GM19023 (cell line): ENCODE measurements at regions not wholly inside any gene's neighbourhood (a gene's known extent, or its start where the extent isn't known, plus 50 kb on each side); places are given as distances from the start of the nearest gene placed in this dataset.

ENCODE experiments used
- ATAC-seq: cut with Tn5 transposase; IDR thresholded peaks from one replicate; pipeline ENCODE4 v1.9.1; 2021; ENCODE audit warnings: mild to moderate bottlenecking, moderate library complexity; ENCODE audit not compliant: unreplicated experiment

DNA sequence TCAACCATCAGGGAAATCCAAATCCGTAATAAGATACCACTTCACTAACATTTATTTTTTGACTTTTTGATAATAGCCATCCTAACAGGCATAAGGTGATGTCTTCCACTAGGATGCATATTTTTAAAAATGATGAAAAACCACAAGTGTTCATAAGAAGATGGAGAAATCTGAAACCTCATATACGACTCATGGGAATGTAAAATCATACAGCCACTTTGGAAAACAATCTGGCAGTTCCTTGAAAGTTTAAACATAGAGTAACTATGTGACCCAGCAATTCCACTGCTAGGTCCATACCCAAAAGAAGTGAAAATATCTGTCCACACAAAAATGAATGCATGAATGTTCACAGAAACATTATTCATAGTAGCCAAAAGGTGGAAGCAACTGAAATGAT lies 431.0 kb downstream of the ENC1 start:
- no peak for ATAC-seq

DNA sequence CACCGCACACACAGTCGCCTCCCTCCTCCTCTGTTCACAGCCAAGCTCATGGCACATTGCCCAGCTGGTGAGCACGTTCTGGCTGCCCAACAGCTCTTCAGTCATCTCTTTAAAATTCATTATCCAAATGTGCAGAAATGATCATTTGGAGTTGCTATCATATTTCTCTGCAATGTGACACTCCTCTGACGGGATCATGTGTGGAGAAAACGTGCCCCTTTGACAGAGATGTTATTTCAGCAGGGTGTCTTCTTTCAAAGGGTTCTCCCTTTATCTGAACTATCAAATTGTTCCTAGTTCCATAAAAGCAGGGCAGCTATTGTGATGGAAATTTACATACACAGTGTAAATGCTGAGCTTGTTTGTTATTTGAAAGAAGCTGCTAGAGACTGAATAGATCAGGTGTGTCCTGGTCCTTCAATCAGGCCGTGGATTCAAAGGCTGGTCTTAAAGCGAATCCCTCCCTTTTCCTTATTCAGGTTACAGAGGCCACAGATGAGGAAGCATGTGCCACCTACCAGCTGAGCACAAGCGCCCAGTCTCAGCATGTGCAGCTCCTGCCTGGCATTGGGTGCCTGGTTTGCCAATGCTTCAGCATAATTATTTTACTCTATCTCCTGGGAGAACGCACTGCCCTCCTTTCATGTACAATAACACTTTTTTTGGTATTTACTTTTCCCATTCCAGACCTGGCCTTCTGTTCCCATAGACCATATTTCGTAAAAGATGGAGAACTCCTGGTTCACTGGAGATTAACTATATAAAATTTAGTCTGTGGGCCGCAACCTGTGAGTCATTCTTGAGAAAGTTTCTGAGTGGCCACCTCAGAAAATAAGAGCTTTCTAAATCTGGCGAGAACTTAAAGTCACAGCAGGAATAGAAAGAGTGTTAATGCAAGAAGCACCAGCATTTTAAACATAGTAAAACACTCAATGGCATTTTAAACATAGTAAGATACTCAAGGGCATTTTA lies 433.7 kb downstream of the ENC1 start:
- no peak for ATAC-seq

DNA sequence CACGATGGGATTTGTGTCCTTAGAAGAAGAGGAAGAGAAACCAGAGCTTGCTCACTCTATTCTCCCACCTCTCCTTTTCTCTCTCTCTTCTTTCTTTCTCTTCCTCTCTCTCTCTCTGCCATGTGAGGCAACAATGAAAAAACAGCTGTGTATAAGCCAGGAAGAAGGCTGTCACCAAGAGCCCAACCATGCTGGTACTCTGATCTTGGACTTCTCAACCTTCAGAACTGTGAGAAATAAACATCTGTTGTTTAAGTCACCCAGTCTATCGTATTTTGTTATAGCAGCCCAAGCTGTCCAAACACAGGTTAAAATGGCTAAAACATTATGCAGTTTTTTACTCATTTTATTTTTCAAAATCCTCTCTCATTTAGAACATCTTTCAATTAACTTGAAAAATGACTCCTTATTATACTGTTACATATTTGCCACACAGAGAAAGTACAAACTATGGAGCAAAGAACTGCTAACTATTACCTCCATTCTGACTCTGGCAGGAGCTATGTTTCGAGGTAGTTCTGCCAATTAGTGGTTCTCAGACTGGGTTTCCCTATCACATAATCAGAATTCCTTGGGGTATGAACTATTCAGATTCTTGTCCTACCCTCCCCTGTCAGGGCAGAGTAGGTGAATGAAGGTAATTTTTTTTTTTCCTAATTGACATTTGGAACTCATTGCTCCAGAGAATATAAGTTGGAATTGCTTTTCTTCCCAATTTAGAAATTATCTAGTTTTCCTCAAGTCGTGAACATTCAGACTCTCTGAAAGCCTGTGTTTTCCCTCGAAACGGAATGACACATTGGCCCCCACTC lies 434.6 kb downstream of the ENC1 start:
- no peak for ATAC-seq

GRCh38 chr5:74201334-74202081 lies 439.0 kb downstream of the ENC1 start:
- peak; percentile 52 for ATAC-seq

DNA sequence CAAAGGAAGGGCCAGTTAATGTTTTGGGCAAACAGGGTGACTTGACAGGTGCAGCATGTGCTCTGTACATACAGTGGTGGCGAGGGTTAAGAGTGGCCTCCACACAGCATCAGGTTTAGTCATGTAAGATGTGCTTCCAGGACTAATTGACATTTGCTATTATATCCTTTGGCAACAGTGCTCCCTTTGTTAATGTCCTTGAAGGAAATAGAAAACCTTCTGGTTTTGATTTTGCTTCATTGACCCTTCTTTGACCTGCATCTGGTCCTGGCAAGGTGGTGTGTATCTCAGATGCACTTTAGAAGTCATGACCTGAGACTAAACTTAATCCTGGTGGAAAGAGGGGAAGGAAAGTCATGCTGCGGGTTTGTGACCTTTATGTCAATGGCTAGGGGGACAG lies 440.0 kb downstream of the ENC1 start:
- ATAC-seq: no peak

- no peak for ATAC-seq
Observed at GRCh38 chr5:74199436-74200210, 440.9 kb downstream of the ENC1 start.

GRCh38 chr5:74199005-74199404 lies 441.5 kb downstream of the ENC1 start:
- ATAC-seq: no peak

GRCh38 chr5:74198156-74198555 lies 442.4 kb downstream of the ENC1 start:
- no peak for ATAC-seq

GRCh38 chr5:74196233-74196632 lies 444.3 kb downstream of the ENC1 start:
- peak; percentile 63 for ATAC-seq

GRCh38 chr5:74194196-74194595 lies 446.3 kb downstream of the ENC1 start:
- ATAC-seq: no peak

DNA sequence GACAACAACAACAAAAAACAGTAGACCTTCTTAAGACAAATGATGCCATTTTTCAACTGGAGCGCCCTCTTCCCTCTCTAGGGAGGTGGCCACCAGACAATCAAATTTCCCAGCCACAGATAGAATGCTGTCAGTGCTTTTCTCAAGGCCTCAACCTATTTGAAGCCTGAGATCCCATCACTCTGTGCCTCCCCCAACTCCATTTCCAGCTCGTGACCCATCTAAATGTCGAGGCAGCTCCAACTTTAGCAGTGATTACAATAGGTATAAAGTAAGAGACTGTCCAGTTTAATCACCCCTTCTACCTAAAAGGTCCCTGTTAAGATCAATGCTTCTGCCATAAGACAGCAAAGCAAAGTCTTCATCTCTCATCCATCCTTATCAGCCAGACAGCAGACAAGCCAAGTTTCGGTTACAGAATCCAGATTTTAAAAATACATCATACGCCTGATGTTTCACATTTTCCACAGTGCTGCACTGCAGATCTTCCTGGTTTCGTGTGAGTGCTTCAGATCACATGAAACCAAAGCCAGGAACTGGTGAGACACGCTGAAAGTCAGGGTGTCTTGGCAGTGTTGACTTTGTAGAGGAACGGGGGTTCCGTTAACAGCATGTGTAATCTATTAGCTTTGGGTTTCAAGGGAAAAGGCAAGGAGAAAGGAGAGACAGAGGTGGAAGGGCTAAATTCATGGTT lies 447.8 kb downstream of the ENC1 start:
- no peak for ATAC-seq

DNA sequence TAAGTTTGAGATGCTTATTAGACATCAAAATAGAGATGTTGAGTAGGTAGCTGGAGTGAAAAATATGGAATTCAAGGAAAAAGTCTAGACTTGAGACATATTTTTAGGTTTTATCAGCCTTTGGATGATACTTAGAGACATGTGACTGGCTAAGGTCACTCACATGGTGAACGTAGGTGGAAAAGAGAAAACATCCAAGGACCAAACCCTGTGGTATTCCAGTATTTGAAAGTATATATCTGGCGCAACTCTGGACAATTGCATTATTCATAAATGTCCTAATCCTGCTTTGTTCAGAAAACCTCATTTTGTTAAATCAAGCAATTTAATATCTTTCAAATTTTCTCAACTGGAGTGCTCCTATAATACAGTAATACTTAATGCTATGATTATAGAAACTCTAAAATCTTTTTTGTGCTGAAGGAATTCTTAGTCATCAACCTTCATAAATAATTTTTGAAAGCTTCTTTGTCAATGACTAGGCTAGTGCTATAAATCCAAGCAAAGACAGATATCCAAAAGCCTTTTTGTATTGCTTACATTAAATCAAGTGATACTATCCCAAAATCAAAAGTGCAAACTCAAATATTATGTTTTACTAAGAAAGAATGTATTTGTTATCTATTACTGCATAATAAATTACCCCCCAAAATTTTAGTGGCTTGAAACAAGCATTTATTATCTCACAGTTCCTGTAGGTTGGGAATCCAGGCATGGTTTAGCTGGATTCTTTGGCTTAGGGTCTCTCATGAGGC lies 452.0 kb downstream of the ENC1 start:
- no peak for ATAC-seq

DNA sequence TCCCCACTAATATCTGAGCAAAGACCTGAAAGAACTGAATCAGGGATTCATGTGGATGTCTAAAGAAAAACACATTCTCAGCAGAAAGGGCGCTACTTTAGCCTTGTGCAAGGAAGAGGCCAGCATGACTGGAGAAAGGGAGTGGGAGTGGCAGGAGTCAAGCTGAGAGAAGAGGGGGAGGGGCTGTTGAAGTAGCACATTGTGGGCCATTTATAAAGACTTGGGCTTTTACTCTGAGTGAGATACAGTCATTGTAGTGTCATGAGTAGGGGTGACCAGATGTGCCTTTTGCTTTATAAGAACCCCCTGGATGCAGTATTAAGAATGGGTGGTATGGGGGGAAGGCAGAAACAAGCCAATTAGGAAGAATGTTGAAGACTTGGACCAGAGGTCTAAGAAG lies 452.8 kb downstream of the ENC1 start:
- no peak for ATAC-seq

DNA sequence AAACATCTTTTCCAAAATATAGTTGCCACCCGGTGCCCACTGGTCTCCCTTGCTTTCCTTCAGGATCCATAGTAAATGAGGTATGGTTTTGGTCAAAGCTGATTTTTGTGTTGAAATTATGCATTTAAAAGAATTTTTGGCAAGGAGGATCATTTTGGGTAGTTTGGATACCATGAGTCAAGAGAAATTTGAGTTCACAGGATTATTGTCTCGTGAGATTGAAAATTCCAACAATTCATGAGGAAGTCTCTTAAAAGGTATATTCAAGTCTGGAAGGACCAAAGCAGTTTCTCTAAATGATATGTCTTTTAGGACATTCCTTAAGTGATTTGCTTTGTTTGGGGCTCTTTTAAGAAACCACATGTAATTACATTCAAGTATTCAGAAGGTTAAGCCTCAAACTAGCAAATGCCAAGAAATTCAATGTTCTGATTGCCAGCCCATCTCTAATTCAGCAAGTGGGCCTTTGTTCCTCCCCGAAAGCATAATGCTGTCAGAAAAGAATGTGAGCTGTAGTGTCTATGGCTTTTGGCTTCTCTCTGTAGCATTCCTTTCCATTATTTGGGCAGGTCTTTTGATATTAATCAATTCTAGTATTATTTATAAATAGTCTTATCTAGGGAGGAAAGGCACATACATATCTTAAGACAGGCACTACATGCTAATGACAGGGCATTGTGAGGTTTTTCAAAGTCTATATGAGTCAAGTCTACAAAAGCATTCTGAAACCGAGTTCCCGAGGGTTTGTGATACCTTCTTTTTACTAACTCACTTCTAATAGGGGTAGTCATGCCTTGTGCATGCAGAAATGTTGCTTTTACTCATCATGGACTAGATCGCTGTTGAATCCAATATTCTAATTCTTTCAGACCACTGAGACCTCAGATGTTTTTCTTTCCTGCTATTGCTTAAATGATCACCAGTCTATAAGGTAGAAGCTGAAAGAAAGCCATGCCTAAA lies 453.9 kb downstream of the ENC1 start:
- no peak for ATAC-seq

DNA sequence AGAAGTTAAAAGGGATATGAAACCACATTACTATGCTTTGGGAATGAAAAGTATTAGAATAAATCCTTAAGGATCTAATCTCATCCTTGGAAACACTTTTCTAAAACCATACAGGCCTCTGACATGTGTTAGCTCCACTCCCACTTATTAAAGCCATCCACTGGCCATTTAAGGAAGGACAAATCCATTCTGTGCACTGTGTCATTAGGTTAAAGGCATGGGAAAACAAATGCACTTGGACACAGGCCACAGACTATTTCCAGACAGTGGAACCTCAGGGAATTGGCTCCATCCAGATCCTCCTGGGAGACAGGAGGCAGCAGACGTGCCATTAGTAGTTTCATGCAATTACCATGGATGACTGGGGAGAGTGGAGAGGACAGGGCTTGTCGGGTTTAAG lies 454.9 kb downstream of the ENC1 start:
- no peak for ATAC-seq

- ATAC-seq: no peak
Observed at GRCh38 chr5:74184649-74185048, 455.9 kb downstream of the ENC1 start.

- no peak for ATAC-seq
Observed at GRCh38 chr5:74183041-74183440, 457.5 kb downstream of the ENC1 start.

GRCh38 chr5:74182603-74183002 lies 457.9 kb downstream of the ENC1 start:
- ATAC-seq: no peak
